Fibroblast of upper back skin (primary cell): ENCODE measurements at regions not wholly inside any gene's neighbourhood (a gene's known extent, or its start where the extent isn't known, plus 50 kb on each side); places are given as distances from the start of the nearest gene placed in this dataset.

Experiments used
- DNase-seq: peaks from one replicate; pipeline ENCODE4 v3.0.0-alpha.2; 2013

- no peak for DNase-seq
Measured at GRCh38 chr5:1704676-1705075, 95.0 kb downstream of the MRPL36 start.

GRCh38 chr5:1704266-1704665 is 95.4 kb downstream of the MRPL36 start:
- no peak for DNase-seq

GRCh38 chr5:1703352-1704050 is 96.1 kb downstream of the MRPL36 start:
- no peak for DNase-seq

- no peak for DNase-seq
Measured at GRCh38 chr5:1702318-1702717, 97.3 kb downstream of the MRPL36 start.

- no peak for DNase-seq
Measured at GRCh38 chr5:1701884-1702283, 97.8 kb downstream of the MRPL36 start.

- no peak for DNase-seq
Measured at GRCh38 chr5:1701216-1701864, 98.3 kb downstream of the MRPL36 start.

- no peak for DNase-seq
Measured at GRCh38 chr5:1699394-1699793, 100.2 kb downstream of the MRPL36 start.

- DNase-seq: no peak
Measured at GRCh38 chr5:1698589-1699316, 100.9 kb downstream of the MRPL36 start.

- no peak for DNase-seq
Measured at GRCh38 chr5:1692381-1692780, 107.3 kb downstream of the MRPL36 start.

- DNase-seq: no peak
Measured at GRCh38 chr5:1687301-1687970, 112.2 kb downstream of the MRPL36 start.

GRCh38 chr5:1686016-1686802 is 113.4 kb downstream of the MRPL36 start:
- DNase-seq: no peak

GRCh38 chr5:1685066-1685465 is 114.6 kb downstream of the MRPL36 start:
- no peak for DNase-seq

- DNase-seq: no peak
Measured at GRCh38 chr5:1681955-1682354, 117.7 kb downstream of the MRPL36 start.

GRCh38 chr5:1673042-1673677 is 126.5 kb downstream of the MRPL36 start:
- DNase-seq: no peak

GRCh38 chr5:1672396-1672795 is 127.2 kb downstream of the MRPL36 start:
- DNase-seq: no peak

- no peak for DNase-seq
Measured at GRCh38 chr5:1671351-1671750, 128.3 kb downstream of the MRPL36 start.

- peak; percentile 41 for DNase-seq
Measured at GRCh38 chr5:1670351-1670750, 129.3 kb downstream of the MRPL36 start.

- no peak for DNase-seq
Measured at GRCh38 chr5:1669276-1670155, 130.1 kb downstream of the MRPL36 start.

GRCh38 chr5:1668141-1668721 is 131.4 kb downstream of the MRPL36 start:
- no peak for DNase-seq

- no peak for DNase-seq
Measured at GRCh38 chr5:1667648-1668140, 131.9 kb downstream of the MRPL36 start.
